ENCODE measurements at regions not wholly inside any gene's neighbourhood (a gene's known extent, or its start where the extent isn't known, plus 50 kb on each side); places are given as distances from the start of the nearest gene placed in this dataset.

DNA sequence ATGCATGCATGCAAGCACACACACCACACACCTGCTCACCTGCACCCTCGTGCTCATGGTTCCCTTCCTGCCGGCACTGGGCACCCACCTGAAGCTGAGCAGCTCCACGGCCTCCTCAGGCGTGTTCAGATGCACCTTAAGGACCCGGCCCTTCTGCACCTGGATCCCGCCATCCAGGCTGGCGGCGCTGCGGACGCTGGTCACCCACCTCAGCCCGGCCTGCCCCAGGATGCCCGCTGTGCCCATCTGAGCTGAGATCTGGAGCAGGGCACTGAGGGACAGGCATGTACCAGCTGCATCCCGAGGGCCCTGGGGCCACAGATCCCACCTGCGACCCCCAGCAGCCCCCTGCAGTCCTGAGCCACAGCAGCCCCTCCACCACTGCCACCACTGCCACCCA is 110.0 kb downstream of the LITAF start:
- DNase-seq, result no peak

DNA sequence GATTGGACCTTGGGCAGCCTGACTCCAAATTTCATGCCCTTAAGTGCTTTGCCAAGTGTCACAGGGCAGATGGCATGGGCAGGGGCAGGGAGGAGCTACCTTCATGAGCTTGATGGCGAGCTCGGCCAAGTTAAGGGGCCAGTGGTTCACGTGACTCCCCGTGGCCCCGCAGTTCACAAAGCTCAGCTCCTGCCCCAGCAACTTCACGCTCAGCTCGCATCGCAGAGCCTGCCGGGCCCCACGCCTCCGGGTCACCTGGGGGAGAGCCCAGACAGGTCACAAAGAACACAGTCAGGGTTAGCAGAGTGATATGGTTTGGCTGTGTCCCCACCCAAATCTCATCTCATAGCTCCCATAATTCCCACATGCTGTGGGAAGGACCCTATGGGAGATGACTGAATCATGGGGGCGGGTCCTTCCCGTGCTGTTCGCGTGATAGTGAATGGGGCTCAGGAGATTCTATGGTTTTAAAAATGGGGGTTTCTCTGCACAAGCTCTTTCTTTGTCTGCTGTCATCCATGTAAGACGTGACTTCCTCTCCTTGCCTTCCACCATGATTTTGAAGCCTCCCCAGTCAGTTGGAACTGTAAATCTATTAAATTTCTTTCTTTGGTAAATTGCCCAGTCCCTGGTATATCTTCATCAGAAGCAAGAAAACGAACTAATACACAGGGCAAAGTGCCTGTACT is 108.1 kb downstream of the LITAF start:
- no peak for DNase-seq

DNA sequence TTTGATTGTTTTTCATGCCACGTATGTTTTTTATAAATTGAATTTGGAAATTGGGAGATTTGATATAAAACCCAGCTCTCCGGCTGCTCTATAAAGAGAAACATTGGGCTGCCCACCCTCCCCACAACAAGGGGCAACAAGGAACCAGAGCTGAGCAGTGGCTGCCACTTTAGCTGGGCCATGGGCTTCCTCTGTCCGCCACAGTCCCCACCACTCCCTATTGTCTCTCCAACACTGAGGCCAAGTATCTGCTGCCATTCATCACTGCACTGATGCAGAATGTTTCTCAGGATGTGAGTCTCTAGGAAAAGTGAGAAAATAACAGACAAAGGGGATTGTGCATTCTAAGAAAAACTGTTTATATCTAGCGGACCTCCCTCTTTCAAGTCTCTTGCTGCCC is 106.8 kb downstream of the LITAF start:
- DNase-seq, result no peak

DNA sequence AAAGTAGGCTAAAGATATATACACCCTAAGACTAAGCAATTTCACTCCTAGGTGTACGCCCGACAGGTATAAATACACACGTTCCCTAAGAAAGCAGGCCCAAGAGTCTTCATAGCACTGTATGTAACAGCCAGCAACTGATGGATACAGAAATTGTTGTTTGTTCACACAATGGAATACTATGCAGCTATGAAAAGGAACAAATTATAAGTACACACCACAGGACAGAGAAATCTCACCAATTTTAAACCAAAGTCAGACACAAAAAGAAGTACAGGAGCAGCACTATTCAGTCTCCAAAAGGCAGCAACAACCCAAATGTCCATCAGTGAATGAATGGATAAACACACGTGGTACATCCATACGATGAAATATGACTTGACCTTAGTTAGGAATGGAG is 106.1 kb downstream of the LITAF start:
- no peak for DNase-seq

DNA sequence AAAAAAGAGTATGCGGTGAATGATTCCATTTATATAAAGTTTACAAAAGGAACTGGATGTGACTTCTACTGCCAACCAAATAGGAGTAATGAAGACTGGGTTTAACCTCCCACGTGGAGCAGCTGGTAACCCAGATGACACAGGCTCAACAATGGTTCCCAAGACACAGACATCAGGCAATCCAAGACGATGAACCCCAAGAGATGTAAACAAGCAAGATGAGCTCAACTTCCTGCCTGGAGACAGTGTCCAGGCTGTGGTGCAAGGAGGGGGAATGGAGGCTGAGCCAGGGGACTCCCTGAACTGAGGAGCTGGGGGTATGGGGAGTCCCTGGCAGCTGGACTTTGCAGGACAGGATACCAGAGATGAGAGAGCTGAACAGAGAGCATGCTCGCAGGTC is 104.7 kb downstream of the LITAF start:
- no peak for DNase-seq

DNA sequence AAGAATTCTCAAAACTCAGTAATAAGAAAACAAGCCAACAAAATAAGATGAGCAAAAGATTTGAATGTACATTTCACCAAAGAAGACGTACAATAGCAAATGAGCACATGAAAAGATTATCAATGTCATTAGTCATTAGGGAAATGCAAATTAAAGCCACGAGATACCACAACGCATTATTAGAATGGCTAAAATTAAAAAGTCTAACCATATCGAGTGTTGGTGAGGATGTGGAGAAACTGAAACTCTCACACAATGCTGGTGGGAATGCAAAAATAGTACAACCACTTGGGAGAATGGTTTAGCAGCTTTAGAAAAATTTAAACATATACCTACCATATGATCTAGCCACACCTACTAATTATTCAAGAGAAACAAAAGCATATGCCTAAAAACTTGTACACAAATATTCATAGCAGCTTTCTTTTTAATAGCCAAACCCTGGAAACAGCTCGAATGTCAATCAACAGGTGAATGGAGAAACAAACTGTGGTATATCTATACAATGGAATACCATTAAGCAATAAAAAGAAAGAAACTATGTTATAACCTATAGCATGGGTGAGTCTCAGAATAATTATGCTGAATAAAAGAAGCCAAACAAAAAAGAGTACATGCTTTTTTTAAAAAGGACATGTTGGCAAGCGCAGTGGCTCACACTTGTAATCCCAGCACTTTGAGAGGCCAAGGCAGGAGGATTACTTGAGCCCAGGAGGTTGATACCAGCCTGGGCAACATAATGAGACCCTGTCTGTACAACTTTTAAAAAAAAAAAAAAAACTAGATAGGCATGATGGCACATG is 103.6 kb downstream of the LITAF start:
- DNase-seq, result no peak

DNA sequence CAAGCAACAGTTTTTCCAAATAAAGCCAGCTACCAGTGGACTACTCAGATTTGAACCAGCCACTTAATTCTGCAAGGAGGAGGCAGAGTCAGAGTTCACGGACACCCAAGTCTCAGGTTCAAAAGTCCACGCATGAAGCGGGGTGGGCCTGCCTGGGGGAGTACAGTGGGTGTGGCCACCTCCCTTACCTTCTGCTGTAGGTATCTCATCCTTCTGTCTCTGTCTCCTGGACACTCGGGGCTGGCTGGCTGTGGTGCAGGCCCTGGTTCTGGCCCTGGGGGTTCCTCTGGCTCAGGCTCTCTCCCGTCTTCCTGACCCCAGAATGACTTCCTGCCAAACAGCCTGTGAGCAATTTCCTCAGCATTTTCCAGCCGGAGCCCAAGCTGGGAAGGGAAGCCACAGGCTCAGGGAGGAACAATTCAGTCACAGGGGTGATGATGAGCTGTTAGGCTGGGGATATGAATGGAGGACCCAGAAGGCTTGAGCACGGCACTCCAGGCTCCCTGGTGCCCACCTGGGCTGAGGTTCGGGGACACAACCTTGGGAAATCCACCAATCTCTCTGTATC is 101.9 kb downstream of the LITAF start:
- DNase-seq, result no peak

DNA sequence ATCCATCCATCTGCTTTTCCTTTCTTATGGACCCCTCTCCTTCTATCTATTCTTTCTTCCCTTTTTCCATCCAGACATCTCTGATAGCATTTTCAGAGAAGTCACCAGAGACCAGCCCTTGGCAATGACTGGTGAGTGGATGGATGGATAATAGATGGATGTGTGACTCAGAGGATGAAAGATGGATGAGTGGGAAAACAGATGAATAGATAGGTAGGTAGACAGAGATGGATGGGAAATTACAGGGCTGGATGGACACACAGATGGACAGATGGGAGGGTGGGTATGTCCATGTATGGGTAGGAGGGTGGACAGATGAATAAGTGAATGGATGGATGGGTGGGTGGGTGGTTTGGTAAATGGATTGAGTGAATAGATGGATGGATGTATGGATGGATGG is 101.0 kb downstream of the LITAF start:
- no peak for DNase-seq

DNA sequence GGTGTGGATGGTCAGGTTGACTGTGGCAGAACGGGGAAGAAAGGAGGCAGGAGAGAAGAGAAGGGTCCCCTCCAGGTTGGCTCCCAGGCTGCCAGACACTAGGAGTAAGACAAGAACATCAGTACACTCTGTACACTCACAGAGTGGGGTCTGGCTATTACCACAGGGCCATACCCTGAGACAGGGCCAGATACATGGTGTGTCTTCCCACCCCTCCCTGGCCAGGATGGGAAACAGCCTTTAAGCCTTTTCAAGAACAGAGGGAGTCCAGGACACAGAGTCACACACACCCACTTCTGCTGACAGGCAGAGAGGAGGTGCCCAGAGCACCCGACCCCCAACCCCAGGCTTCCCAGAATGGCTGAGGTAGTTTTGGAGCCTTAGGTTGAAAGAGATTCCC is 99.4 kb downstream of the LITAF start:
- DNase-seq, result no peak

DNA sequence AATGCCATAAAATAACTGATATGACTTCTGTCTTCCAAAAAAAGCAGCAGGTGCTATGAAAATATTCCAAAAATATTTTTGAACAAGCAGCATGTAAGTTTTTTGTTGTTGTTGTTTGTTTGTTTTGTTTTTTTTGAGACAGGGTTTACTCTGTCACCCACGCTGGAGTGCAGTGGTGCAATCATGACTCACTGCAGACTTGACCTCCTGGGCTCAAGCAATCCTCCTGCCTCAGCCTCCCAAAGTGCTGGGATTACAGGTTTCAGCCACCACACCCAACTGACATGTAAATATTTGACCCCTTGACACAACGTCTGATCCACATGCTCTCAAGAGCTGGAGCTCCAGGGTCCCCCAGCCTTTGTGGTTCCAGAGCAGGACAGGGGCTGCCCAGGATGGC is 98.4 kb downstream of the LITAF start:
- no peak for DNase-seq

DNA sequence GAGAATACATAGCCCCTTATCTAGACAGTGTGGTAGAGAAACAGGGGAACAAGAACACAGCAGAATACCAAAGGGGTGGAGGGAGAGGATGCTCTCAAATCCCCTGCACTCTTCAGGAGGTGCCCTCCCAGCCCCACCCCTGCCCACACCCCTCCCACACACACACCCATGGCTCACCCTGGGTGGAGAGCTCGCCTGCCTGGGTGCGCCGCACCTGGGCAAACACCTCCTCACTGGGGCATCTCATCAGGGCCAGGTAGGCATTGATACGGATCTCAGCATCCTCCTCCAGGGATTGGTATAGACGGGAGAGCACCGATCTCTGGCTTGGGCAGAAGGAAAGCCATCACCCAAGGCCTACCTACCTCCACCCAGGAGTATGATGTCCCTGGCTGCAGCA is 95.2 kb downstream of the LITAF start:
- no peak for DNase-seq

DNA sequence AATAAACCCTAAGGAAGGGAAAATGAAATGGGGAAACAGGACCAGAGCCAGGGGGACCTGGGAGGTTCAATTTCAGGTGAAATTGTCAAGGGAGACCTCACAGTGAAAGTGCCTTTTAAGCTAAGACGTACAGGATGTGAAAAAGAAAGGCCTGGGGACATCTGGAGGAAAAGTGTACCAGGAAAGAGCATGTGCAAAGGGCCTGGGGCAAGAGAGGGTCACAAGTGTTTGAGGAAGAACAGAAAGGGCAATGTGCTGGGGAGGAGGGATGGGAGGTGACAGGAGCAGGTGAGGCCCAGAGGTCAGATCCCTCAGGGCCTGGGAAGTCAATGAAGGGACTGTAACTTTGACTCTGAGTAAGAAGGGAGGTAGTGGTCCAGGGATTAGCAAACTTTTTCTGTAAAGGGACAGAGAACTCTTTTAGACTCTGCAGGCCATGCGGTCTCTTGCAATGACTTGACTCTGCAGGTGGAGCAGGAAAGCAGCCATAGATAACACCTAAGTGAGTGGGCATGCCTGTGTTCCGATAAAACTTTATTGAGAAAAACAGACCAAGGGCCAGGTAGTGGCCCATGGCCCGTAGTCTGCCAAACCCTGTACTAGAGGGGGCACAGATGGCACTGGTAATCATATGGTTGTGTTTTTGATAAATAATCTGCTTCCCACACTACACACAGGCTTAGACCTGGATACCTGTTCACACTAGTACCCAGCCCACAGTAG is 93.8 kb downstream of the LITAF start:
- no peak for DNase-seq

DNA sequence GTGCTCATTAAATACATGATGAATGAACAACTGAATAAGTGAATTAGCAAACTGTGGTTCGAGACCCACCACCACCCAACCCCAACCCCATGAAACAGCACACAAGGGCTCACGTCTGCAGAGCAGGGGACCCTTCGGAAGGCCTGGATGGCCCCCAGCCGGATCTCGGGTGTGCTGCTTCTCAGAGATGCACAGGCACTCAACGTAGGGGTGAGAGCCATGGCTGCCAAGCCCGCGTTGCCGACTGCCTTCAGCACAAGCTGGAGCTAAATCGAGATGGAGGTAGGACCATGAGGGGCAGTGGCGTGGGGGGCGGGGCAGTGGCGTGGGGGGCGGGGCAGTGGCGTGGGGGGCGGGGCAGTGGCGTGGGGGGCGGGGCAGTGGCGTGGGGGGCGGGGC is 93.2 kb downstream of the LITAF start:
- DNase-seq, result no peak

DNA sequence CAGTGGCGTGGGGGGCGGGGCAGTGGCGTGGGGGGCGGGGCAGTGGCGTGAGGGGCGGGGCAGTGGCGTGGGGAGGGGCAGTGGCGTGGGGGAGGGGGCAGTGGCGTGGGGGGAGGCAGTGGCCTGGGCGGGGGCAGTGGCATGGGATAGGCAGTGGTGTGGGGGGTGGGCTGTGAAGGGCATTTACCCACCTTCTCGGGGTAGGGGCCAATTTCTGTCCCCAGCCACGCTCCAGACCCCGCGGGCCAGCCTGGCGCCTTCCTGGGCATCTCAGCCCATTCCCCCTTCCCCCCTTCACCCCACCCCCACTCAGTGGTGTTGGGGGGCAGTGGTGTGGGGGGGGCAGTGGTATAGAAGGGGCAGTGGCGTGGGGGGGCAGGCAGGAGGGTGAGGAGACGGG is 92.7 kb downstream of the LITAF start:
- no peak for DNase-seq

DNA sequence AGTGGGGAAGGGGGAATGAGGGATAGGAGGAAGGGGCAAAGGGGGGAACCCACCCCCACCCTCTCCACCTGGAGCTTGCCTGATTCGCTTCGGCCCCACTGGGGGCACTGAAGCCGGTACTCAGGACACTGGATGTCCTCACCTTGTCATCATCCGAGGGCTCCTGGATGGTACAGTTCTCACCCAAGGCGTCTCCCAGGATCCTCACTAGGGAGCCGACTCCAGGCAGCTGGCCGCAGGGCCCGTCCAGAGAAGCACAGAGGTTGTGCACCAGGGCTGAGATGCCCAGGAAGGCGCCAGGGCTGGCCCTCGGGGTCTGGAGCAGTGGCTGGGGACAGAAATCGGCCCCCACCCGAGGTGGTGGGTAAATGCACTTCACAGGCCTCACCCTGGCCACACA is 92.3 kb downstream of the LITAF start:
- DNase-seq, result no peak

DNA sequence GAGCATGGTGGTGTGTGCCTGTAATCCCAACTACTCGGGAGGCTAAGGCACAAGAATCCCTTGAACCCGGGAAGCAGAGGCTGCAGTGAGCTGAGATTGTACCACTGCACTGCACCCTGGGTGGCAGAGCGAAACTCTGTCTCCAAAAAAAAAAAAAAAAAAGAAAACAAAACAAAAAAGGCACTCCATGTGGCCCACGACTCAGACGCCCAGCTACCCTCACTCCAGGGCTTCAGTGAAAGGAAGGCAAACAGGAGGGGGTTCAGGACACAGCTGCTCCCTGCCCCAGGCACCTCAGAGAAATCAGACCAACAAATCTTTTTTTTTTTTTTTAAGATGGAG is 91.7 kb downstream of the LITAF start:
- DNase-seq, result no peak

All from MV-4-11 (cell line).